AG09319 (cell line): ENCODE measurements at regions not wholly inside any gene's neighbourhood (a gene's known extent, or its start where the extent isn't known, plus 50 kb on each side); places are given as distances from the start of the nearest gene placed in this dataset.
"Not testable (repeated sequence)": the region's sequence is repeated elsewhere in the genome, so short reads cannot be mapped to it uniquely, and the experiment has no call there.

Experiments
- DNase-seq: peaks from one replicate; pipeline ENCODE4 v3.0.0-alpha.2; 2010; ENCODE audit warnings: low read depth; ENCODE audit errors: extremely low read depth
- CTCF ChIP-seq: IDR thresholded peaks from 2 replicates; pipeline ENCODE4 v1.5.1; 2011; ENCODE audit warnings: low read depth, mild to moderate bottlenecking, inconsistent platforms, low read length, moderate library complexity

- DNase-seq = no peak
- no peak for TF ChIP-seq CTCF
Measured at GRCh38 chr1:197995408-197996258, 78.5 kb downstream of the LHX9 start.

GRCh38 chr1:197996259-197996512 lies 79.0 kb downstream of the LHX9 start:
- DNase-seq = not testable (repeated sequence)

- TF ChIP-seq CTCF = no peak; the same call in 1 of the 2 replicates
- DNase-seq = no peak
Measured at GRCh38 chr1:197998110-197998509, 80.9 kb downstream of the LHX9 start.

GRCh38 chr1:198001776-198002408 lies 84.7 kb downstream of the LHX9 start:
- no peak for TF ChIP-seq CTCF
- no peak for DNase-seq

- no peak for DNase-seq
- TF ChIP-seq CTCF = no peak
Measured at GRCh38 chr1:198003468-198003867, 86.3 kb downstream of the LHX9 start.

GRCh38 chr1:198007011-198007410 lies 89.8 kb downstream of the LHX9 start:
- TF ChIP-seq CTCF = no peak
- no peak for DNase-seq

GRCh38 chr1:198007687-198008607 lies 90.8 kb downstream of the LHX9 start:
- no peak for DNase-seq
- no peak for TF ChIP-seq CTCF
